MM.1S (cell line): ENCODE measurements at regions not wholly inside any gene's neighbourhood (a gene's known extent, or its start where the extent isn't known, plus 50 kb on each side); places are given as distances from the start of the nearest gene placed in this dataset.

Experiments used
- CTCF ChIP-seq: fragments of 300-600 bp; sonication (generic); IDR thresholded peaks from 2 replicates; pipeline ENCODE4 v1.5.1; 2016; ENCODE audit warnings: antibody characterized with exemption, low read length, mixed read lengths
- EZH2 ChIP-seq: fragments of 300-600 bp; sonication (generic); optimal IDR thresholded peaks from 2 replicates; pipeline ENCODE3; 2017; ENCODE audit warnings: low read depth, mild to moderate bottlenecking, antibody characterized with exemption, low read length, mixed read lengths
- EZH2phosphoT487 ChIP-seq: fragments of 300-600 bp; sonication (generic); IDR thresholded peaks from 2 replicates; pipeline ENCODE4 v1.6.1; 2018; ENCODE audit warnings: antibody characterized with exemption, low read length

DNA sequence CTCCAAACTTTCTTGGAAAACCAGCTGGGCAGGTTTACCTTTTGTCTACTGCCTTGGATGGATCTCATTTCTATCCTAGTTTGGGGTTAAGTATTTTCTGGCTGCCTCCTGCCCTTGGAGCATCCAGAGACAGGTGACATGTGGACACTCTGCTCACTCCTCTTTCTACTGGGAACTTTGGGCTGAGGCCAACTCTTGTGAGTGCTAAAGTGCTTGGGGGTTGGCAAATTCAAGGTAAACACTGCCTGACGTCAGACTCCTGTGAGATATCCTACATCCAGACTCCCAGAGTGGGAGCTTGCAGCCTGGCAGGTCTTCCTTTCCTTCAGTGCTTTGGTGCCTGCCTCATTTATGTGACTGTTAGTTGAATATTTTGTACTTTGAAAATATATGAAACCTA, 388.1 kb downstream of the KCNRG start:
- TF ChIP-seq CTCF (no peak), EZH2 (no peak), EZH2phosphoT487 (no peak)
